ENCODE measurements at regions not wholly inside any gene's neighbourhood (a gene's known extent, or its start where the extent isn't known, plus 50 kb on each side); places are given as distances from the start of the nearest gene placed in this dataset.

- H3K36me3 ChIP-seq (ENCODE audit: low read length) = no peaks in the 10 kb centered on the region
- no peaks in the 10 kb centered on the region for H3K9me2 ChIP-seq (replicated peaks; ENCODE audit: insufficient read depth, low read length)
- no peaks in the 10 kb centered on the region for H4K20me1 ChIP-seq (ENCODE audit: low read depth, low read length)
- H3K79me2 ChIP-seq (ENCODE audit: insufficient read depth, low read length) = no peaks in the 10 kb centered on the region
- no peak overlapping the region for H3K4me3 ChIP-seq (ENCODE audit: insufficient read depth, low read length, poor library complexity, severe bottlenecking)
- H3K4me2 ChIP-seq (ENCODE audit: low read depth, low read length, poor library complexity, severe bottlenecking) = no peak overlapping the region
- no peaks in the 10 kb centered on the region for H3K9me3 ChIP-seq (ENCODE audit: insufficient read depth, low read length)
- H3K27ac ChIP-seq (ENCODE audit: low read depth, low read length) = no peak overlapping the region
- H3K9ac ChIP-seq (ENCODE audit: low read length) = no peak overlapping the region
- no peak overlapping the region for H2AFZ ChIP-seq (ENCODE audit: low read depth, low read length, severe bottlenecking)
- no peaks in the 10 kb centered on the region for H3F3A ChIP-seq (ENCODE audit: insufficient read depth)
- H3K27me3 ChIP-seq (ENCODE audit: low read length) = no peaks in the 10 kb centered on the region
- no peak for TF ChIP-seq EZH2phosphoT487 (conservative IDR thresholded peaks at IDR 0.05; ENCODE audit: low read length)
- TF ChIP-seq CTCF (IDR thresholded peaks at IDR 0.05; ENCODE audit: insufficient read depth, low read length, poor library complexity, severe bottlenecking) = no peak
Measured at GRCh38 chr5:121795511-121795910, 56.2 kb upstream of the FTMT start.

GRCh38 chr5:121797681-121798518 lies 53.8 kb upstream of the FTMT start:
- no peak overlapping the region for H3K4me3 ChIP-seq (ENCODE audit: insufficient read depth, low read length, poor library complexity, severe bottlenecking)
- no peak for TF ChIP-seq EZH2phosphoT487 (conservative IDR thresholded peaks at IDR 0.05; ENCODE audit: low read length)
- TF ChIP-seq CTCF (IDR thresholded peaks at IDR 0.05; ENCODE audit: insufficient read depth, low read length, poor library complexity, severe bottlenecking) = no peak
- no peaks in the 10 kb centered on the region for H3K9me3 ChIP-seq (ENCODE audit: insufficient read depth, low read length)
- H3K79me2 ChIP-seq (ENCODE audit: insufficient read depth, low read length) = no peaks in the 10 kb centered on the region
- no peak overlapping the region for H3K27ac ChIP-seq (ENCODE audit: low read depth, low read length)
- H3K9ac ChIP-seq (ENCODE audit: low read length) = no peak overlapping the region
- H3K4me2 ChIP-seq (ENCODE audit: low read depth, low read length, poor library complexity, severe bottlenecking) = no peak overlapping the region
- H3K36me3 ChIP-seq (ENCODE audit: low read length) = no peaks in the 10 kb centered on the region
- H3K27me3 ChIP-seq (ENCODE audit: low read length) = no peaks in the 10 kb centered on the region
- H3F3A ChIP-seq (ENCODE audit: insufficient read depth) = no peaks in the 10 kb centered on the region
- H2AFZ ChIP-seq (ENCODE audit: low read depth, low read length, severe bottlenecking) = no peak overlapping the region
- H3K9me2 ChIP-seq (replicated peaks; ENCODE audit: insufficient read depth, low read length) = no peaks in the 10 kb centered on the region
- H4K20me1 ChIP-seq (ENCODE audit: low read depth, low read length) = no peaks in the 10 kb centered on the region

All from SU-DHL-6 (cell line).